ENCODE measurements at regions not wholly inside any gene's neighbourhood (a gene's known extent, or its start where the extent isn't known, plus 50 kb on each side); places are given as distances from the start of the nearest gene placed in this dataset.

DNA sequence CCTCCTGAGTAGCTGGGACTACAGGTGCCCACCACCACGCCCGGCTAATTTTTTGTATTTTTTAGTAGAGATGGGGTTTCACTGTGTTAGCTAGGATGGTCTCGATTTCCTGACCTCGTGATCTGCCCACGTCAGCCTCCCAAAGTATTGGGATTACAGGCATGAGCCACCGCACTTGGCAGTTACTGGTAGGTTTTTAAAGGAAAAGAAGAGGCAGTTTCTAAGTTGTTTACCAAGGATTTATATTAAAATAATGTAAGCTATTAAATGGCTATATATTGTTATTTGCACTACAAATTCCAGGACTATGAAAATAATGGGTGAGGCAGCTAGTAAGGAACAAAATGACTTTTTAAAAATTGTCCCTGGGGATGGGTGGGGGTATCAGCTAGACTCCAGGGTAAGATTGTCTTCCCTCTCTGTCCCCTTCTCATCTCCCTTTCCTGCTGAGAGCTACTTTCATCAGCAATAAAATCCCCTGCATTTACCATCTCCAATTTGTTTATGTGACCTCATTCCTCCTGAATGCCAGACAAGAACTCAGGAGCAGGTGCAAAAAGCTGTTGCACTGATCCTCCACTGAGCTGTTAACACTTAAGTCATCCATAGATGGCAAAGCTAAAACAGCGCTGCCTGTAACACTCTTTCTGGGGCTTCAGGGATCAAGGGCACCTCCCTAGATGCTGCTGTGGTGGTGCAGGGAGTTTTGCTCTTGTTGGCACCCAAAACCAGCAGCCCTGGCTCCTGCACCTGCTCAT lies 165.2 kb downstream of the ZPLD1 start:
- no peak for TF ChIP-seq CTCF (IDR thresholded peaks at IDR 0.05)
- DNase-seq (ENCODE audit: low spot score): no peak
- ATAC-seq (ENCODE audit: low FRiP score): no peak

DNA sequence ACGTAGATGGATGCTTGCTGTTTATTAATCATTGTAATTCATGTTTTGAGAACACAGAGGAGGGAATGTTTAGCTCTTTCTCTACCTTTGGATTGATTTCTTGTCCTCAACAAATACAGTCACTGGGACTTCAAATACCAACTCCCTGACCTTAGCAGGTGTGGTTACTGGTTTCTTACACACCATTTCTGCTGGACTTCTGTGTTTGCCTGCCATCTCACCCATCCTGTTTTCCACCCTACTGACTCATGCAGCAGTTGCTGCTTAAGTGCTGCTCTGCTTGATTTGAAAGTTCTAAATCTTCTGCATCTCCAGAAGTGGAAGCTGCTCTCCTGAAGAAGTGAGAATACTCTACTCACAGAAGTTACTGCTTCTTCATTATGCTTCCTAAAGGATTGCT lies 170.3 kb downstream of the ZPLD1 start:
- no peak for TF ChIP-seq CTCF (IDR thresholded peaks at IDR 0.05)
- ATAC-seq (ENCODE audit: low FRiP score): no peak
- no peak for DNase-seq (ENCODE audit: low spot score)

DNA sequence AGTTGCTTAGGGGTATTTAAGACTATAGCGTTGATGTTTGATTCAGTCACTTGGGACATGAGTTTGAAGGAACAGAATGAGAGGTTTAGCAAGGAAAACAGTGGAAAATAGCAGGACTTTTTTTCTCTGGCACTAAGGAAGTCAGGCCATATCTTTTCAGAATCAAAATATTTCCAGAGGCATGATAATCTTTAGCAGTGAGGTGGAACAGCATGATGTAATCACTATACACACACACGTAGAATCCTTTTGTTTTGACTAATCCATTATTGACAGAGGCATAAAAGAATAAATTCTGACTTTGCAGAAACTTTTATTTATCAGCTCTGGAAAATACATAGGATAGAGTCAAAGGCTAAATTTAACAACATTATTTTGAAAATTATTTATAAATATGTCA lies 174.1 kb downstream of the ZPLD1 start:
- DNase-seq (ENCODE audit: low spot score): no peak
- ATAC-seq (ENCODE audit: low FRiP score): no peak
- no peak for TF ChIP-seq CTCF (IDR thresholded peaks at IDR 0.05)

DNA sequence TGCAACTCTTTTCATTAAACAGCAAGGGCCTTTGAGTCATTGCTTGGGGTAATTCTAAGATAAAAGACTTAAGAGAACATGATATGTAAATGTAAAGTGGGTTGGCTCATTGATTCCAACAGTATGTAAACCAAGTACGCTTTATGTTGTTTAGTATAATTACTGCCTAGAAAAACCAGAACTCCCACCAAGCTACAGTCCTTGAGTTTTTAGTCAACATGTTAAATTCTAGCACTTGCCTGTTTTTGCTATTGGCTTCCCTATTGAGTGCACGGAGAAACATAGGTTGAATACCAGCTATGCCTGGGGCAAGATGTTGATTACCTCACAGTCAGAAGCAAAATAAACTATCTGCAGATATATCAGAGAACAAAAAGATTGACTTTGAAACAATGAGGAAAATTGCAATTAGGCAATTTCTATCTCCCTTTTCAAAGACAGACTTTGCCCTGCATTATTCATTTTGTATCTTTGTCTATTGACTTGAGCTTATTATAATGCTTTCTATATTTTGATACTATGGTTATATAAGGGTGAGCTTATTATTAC lies 179.3 kb downstream of the ZPLD1 start:
- TF ChIP-seq CTCF (IDR thresholded peaks at IDR 0.05): no peak
- ATAC-seq (ENCODE audit: low FRiP score): no peak
- no peak for DNase-seq (ENCODE audit: low spot score)

DNA sequence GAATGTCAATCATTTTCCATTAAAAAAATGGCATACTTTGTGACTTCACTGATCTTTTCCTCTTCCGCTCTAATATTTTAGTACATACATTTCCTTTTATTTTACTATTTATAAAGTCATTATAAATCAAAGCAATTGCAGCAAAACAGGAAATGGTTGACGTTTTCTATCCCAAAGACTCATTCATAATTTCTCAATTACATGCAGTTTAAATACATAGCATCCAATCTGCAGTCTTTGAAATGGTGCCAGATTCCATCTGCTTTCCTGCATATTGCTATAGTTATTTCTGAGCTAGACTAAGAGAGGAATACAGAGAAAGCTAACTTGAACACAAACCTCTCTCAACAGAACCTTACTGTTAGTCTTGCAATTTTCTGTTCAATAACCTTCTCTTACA lies 179.8 kb downstream of the ZPLD1 start:
- no peak for TF ChIP-seq CTCF (IDR thresholded peaks at IDR 0.05)
- ATAC-seq (ENCODE audit: low FRiP score): no peak
- DNase-seq (ENCODE audit: low spot score): no peak

- ATAC-seq (ENCODE audit: low FRiP score): no peak
- no peak for TF ChIP-seq CTCF (IDR thresholded peaks at IDR 0.05)
- DNase-seq (ENCODE audit: low spot score): no peak
These were observed 182.6 kb downstream of the ZPLD1 start for GRCh38 chr3:102617381-102617780.

DNA sequence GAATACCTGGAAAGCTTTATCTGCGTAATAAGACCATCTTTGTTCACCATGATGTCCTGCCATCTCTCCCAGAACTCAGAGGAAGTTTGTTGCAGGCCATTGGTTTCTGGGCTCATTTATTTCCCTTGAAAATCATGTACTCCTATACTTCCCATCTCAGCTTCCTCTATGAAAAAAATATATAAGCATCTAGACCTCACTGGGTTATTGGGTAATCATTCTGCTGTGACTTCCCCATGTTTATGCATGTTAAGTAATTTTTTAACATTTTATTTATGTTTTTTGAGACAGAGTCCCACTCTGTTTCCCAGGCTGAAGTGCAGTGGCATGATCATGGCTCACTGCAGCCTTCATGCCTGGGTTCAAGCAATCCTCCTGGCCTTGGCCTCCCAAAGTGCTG lies 184.5 kb downstream of the ZPLD1 start:
- no peak for TF ChIP-seq CTCF (IDR thresholded peaks at IDR 0.05)
- ATAC-seq (ENCODE audit: low FRiP score) (no peak), DNase-seq (ENCODE audit: low spot score) (no peak)
